H1 (cell line): ENCODE measurements at regions not wholly inside any gene's neighbourhood (a gene's known extent, or its start where the extent isn't known, plus 50 kb on each side); places are given as distances from the start of the nearest gene placed in this dataset.

Source experiments
- CTCF ChIA-PET: fragments of 300-600 bp; sonication (Branson Sonifier 250); formaldehyde crosslinking; loops from one replicate; lab custom pipeline; 2021; ENCODE audit not compliant: partially characterized antibody; lab: Charles Lee
- POLR2A ChIA-PET: fragments of 300-600 bp; sonication (Branson Sonifier 250); formaldehyde crosslinking; loops from one replicate; lab custom pipeline; 2021; ENCODE audit warnings: inconsistent platforms; ENCODE audit not compliant: partially characterized antibody; lab: Charles Lee
- DNase-seq, 2 experiments: peaks; one replicate each; pipeline versions ENCODE4 v3.0.0 to v3.0.0-alpha.2; 2010 to 2022; ENCODE audit warnings: low spot score in 2 of 2, low read depth in 1 of 2, mixed read lengths in 1 of 2
- FAIRE-seq: peaks from 2 replicates; lab custom pipeline; 2011; peaks lifted over from hg19 to GRCh38; lab: Jason Lieb, UNC
- H2AFZ ChIP-seq: 2 replicates; pipeline ENCODE4 v1.8.1; 2012; ENCODE audit warnings: low read length, inconsistent platforms
- H2AK5ac ChIP-seq: 2 replicates; pipeline ENCODE4 v1.6.1; 2013; ENCODE audit warnings: low read depth, low read length
- H2BK120ac ChIP-seq: replicated peaks from 2 replicates; pipeline ENCODE3; 2013; ENCODE audit warnings: low read depth, low read length, inconsistent platforms
- H2BK12ac ChIP-seq: 2 replicates; pipeline ENCODE4 v1.6.1; 2013; ENCODE audit warnings: low read depth, low read length
- H2BK15ac ChIP-seq: 2 replicates; pipeline ENCODE4 v1.6.1; 2013; ENCODE audit warnings: low read length
- H2BK20ac ChIP-seq: 2 replicates; pipeline ENCODE4 v1.6.1; 2013; ENCODE audit warnings: low read length
- H2BK5ac ChIP-seq: 2 replicates; pipeline ENCODE4 v1.6.1; 2013; ENCODE audit warnings: low read depth, low read length
- H3K14ac ChIP-seq: 2 replicates; pipeline ENCODE4 v1.6.1; 2013; ENCODE audit warnings: inconsistent platforms; ENCODE audit not compliant: insufficient read length
- H3K18ac ChIP-seq: 2 replicates; pipeline ENCODE4 v1.6.1; 2013; ENCODE audit warnings: low read length; ENCODE audit errors: extremely low read depth
- H3K23ac ChIP-seq: 2 replicates; pipeline ENCODE4 v1.6.1; 2013; ENCODE audit warnings: inconsistent platforms; ENCODE audit not compliant: insufficient read length
- H3K23me2 ChIP-seq: 2 replicates; pipeline ENCODE4 v1.6.1; 2013; ENCODE audit warnings: low read depth, low read length
- H3K27ac ChIP-seq: 2 replicates; pipeline ENCODE4 v1.6.1; 2011; ENCODE audit warnings: low read depth, low read length, inconsistent platforms
- H3K27me3 ChIP-seq, 4 experiments: replicated peaks in 1 of 4; 1 replicate in 1 of 4; 2 replicates in 3 of 4; pipeline versions ENCODE4 v1.6.1 to v1.8.1; 2011 to 2013; ENCODE audit warnings: low read length in 3 of 4, mild to moderate bottlenecking in 3 of 4, inconsistent platforms in 2 of 4, mixed read lengths in 2 of 4, moderate library complexity in 1 of 4; ENCODE audit not compliant: control insufficient read depth in 3 of 4, insufficient read depth in 3 of 4; ENCODE audit errors: extremely low read depth in 1 of 4
- H3K36me3 ChIP-seq, 4 experiments: 2 replicates each; pipeline versions ENCODE4 v1.6.1 to v1.8.1; 2011 to 2013; ENCODE audit warnings: mild to moderate bottlenecking in 4 of 4, low read length in 3 of 4, moderate library complexity in 2 of 4, control low read depth in 1 of 4, inconsistent platforms in 1 of 4; ENCODE audit not compliant: insufficient read depth in 4 of 4, control insufficient read depth in 2 of 4
- H3K4ac ChIP-seq: replicated peaks from 2 replicates; pipeline ENCODE3; 2013; ENCODE audit warnings: low read length, low read depth, mixed read lengths, inconsistent platforms; ENCODE audit not compliant: insufficient read length
- H3K4me1 ChIP-seq, 4 experiments: replicated peaks in 1 of 4; 1 replicate in 1 of 4; 2 replicates in 3 of 4; pipeline versions ENCODE4 v1.6.1 to v1.8.1; 2011 to 2013; ENCODE audit warnings: low read length in 3 of 4, inconsistent platforms in 2 of 4, mixed read lengths in 1 of 4; ENCODE audit not compliant: insufficient read depth in 4 of 4, control insufficient read depth in 3 of 4
- H3K4me2 ChIP-seq, 2 experiments: 2 replicates each; pipeline versions ENCODE4 v1.6.1 to v1.8.1; 2011 to 2013; ENCODE audit warnings: low read depth in 2 of 2, low read length in 2 of 2, control low read depth in 1 of 2, inconsistent platforms in 1 of 2, mild to moderate bottlenecking in 1 of 2; ENCODE audit not compliant: insufficient read depth in 1 of 2
- H3K4me3 ChIP-seq, 4 experiments: fragments of 200-600, 300-600 bp in 1 of 4; sonication (generic), shearing (Covaris generic), sonication (Bioruptor Twin) in 1 of 4; 2 replicates each; pipeline versions ENCODE4 v1.5.1 to v1.8.1; 2011 to 2016; ENCODE audit warnings: low read length in 4 of 4, low read depth in 3 of 4, control low read depth in 2 of 4, inconsistent platforms in 2 of 4, mild to moderate bottlenecking in 2 of 4, mixed read lengths in 1 of 4, moderate library complexity in 1 of 4; ENCODE audit not compliant: insufficient read depth in 2 of 4; ENCODE audit errors: extremely low read depth in 1 of 4
- H3K56ac ChIP-seq: replicated peaks from 2 replicates; pipeline ENCODE3; 2013; ENCODE audit warnings: low read depth, mild to moderate bottlenecking, mixed read lengths, low read length, inconsistent platforms; ENCODE audit not compliant: insufficient read length
- H3K79me1 ChIP-seq: 2 replicates; pipeline ENCODE4 v1.6.1; 2013; ENCODE audit warnings: low read depth, low read length, control low read depth
- H3K79me2 ChIP-seq, 2 experiments: 2 replicates each; pipeline versions ENCODE4 v1.6.1 to v1.8.1; 2012 to 2013; ENCODE audit warnings: low read length in 2 of 2, mild to moderate bottlenecking in 2 of 2, inconsistent platforms in 1 of 2; ENCODE audit not compliant: insufficient read depth in 2 of 2, control insufficient read depth in 1 of 2
- H3K9ac ChIP-seq, 4 experiments: replicated peaks in 1 of 4; 1 replicate in 1 of 4; 2 replicates in 3 of 4; pipeline versions ENCODE4 v1.6.1 to v1.8.1; 2011 to 2013; ENCODE audit warnings: low read depth in 3 of 4, low read length in 3 of 4, control low read depth in 2 of 4, mild to moderate bottlenecking in 2 of 4, moderate library complexity in 2 of 4, inconsistent platforms in 1 of 4; ENCODE audit errors: extremely low read depth in 1 of 4
- H3K9me3 ChIP-seq, 2 experiments: 2 replicates each; pipeline versions ENCODE4 v1.6.1 to v1.8.1; 2012 to 2013; ENCODE audit warnings: mild to moderate bottlenecking in 2 of 2, moderate library complexity in 2 of 2, control low read depth in 1 of 2, inconsistent platforms in 1 of 2, low read depth in 1 of 2, low read length in 1 of 2, mixed read lengths in 1 of 2; ENCODE audit not compliant: insufficient read depth in 2 of 2
- H4K20me1 ChIP-seq, 2 experiments: replicated peaks in 1 of 2; 2 replicates each; pipeline versions ENCODE3 to v1.8.1; 2011 to 2013; ENCODE audit warnings: inconsistent platforms in 2 of 2, low read length in 2 of 2, mild to moderate bottlenecking in 1 of 2; ENCODE audit not compliant: insufficient read depth in 2 of 2, control insufficient read depth in 1 of 2
- H4K5ac ChIP-seq: 2 replicates; pipeline ENCODE4 v1.6.1; 2013; ENCODE audit warnings: low read length, low read depth, mixed read lengths, inconsistent platforms; ENCODE audit not compliant: insufficient read length
- H4K8ac ChIP-seq: 2 replicates; pipeline ENCODE4 v1.8.0; 2013; ENCODE audit warnings: mild to moderate bottlenecking, moderate library complexity, low read length, inconsistent platforms; ENCODE audit not compliant: insufficient read depth; ENCODE audit errors: extremely low read depth
- H4K91ac ChIP-seq: replicated peaks from 2 replicates; pipeline ENCODE3; 2013; ENCODE audit warnings: low read length, mixed read lengths, inconsistent platforms; ENCODE audit not compliant: insufficient read length
- BACH1 ChIP-seq: IDR thresholded peaks from 2 replicates; pipeline ENCODE4 v1.6.1; 2012; ENCODE audit warnings: low read length, improper control_type of control experiment
- CEBPB ChIP-seq: IDR thresholded peaks from 2 replicates; pipeline ENCODE4 v1.6.1; 2012; ENCODE audit warnings: low read depth, low read length
- FOSL1 ChIP-seq: IDR thresholded peaks from 2 replicates; pipeline ENCODE4 v1.6.1; 2011; ENCODE audit warnings: mild to moderate bottlenecking, low read depth, low read length, moderate library complexity; ENCODE audit not compliant: insufficient read depth
- MAFK ChIP-seq: IDR thresholded peaks from 2 replicates; pipeline ENCODE4 v1.6.1; 2012; ENCODE audit warnings: low read depth, mild to moderate bottlenecking, improper control_type of control experiment, low read length
- POLR2AphosphoS5 ChIP-seq: IDR thresholded peaks from 2 replicates; pipeline ENCODE4 v1.6.1; 2011; ENCODE audit warnings: low read depth, low read length
- RAD21 ChIP-seq, 2 experiments: IDR thresholded peaks in 1 of 2; conservative IDR thresholded peaks in 1 of 2; 2 replicates each; pipeline ENCODE4 v1.6.1; 2011; ENCODE audit warnings: low read depth in 2 of 2, low read length in 2 of 2, improper control_type of control experiment in 1 of 2, inconsistent platforms in 1 of 2, mild to moderate bottlenecking in 1 of 2, moderate library complexity in 1 of 2
- SAP30 ChIP-seq: fragments of 300-600 bp; sonication (generic); IDR thresholded peaks from 2 replicates; pipeline ENCODE4 v1.7.1; 2012; ENCODE audit warnings: low read length, moderate library complexity, mild to moderate bottlenecking, inconsistent platforms; ENCODE audit not compliant: insufficient read depth, insufficient replicate concordance
- WGBS, 2 experiments: shearing (Covaris generic) in 1 of 2; methylation state at CpG; one replicate each; pipeline versions ENCODE4 v1.1.6 to v1.1.7; 2013 to 2015; ENCODE audit warnings: low lambda C conversion rate in 2 of 2, mixed read lengths in 2 of 2, inconsistent platforms in 1 of 2, low coverage in 1 of 2, missing lambda C conversion rate in 1 of 2; ENCODE audit not compliant: insufficient replicate concordance in 2 of 2, insufficient coverage in 1 of 2, insufficient read length in 1 of 2; ENCODE audit errors: extremely low coverage in 1 of 2, missing lambda C conversion rate in 1 of 2; 5-methylcytosine and 5-hydroxymethylcytosine counted together

DNA sequence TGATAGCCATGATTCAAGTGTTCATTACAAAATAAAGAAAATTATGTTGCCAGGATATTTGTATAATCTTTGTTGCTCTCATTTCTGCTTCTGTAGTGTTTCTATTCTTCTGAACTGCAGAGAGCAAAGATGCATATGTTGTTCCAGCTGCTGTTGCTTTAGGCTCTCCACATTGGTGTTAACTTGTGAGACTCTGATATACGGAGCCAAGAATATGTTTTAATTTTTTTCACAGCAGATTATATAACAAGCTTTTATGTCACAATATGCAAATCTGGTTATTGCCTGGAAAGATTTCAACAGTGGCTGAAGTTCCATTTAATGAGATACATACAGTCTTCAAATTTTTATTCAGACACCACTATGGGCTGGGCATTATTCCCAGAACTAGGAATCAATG is 655.0 kb downstream of the GRXCR1 start:
- H4K5ac ChIP-seq: no peak overlapping the region
- peaks cover 0 to 3% (median 0%) of the 10 kb centered on the region in 4 experiments; a peak in 1 of 8 replicates for H3K36me3 ChIP-seq
- no peak overlapping the region for H2AK5ac ChIP-seq
- no peak overlapping the region for H4K8ac ChIP-seq
- no peak overlapping the region for H3K4me3 ChIP-seq
- DNase-seq (no peak), FAIRE-seq (no peak)
- no peak overlapping the region for H3K4me2 ChIP-seq
- H2BK20ac ChIP-seq: no peak overlapping the region
- H3K18ac ChIP-seq: no peak overlapping the region
- no peak overlapping the region for H3K14ac ChIP-seq
- ChIA-PET POLR2A (no interaction called here), CTCF (no interaction called here)
- no peaks in the 10 kb centered on the region for H3K27me3 ChIP-seq
- no peaks in the 10 kb centered on the region for H4K20me1 ChIP-seq
- no peak overlapping the region for H4K91ac ChIP-seq
- H3K79me1 ChIP-seq: no peaks in the 10 kb centered on the region
- no peak overlapping the region for H2BK15ac ChIP-seq
- H3K9ac ChIP-seq: no peak overlapping the region
- H2BK5ac ChIP-seq: no peak overlapping the region
- no peak overlapping the region for H3K56ac ChIP-seq
- no peak overlapping the region for H3K27ac ChIP-seq
- H3K4me1 ChIP-seq: no peaks in the 10 kb centered on the region
- H2AFZ ChIP-seq: no peak overlapping the region
- H2BK120ac ChIP-seq: no peak overlapping the region
- H3K79me2 ChIP-seq: no peaks in the 10 kb centered on the region
- H3K23ac ChIP-seq: no peak overlapping the region
- H2BK12ac ChIP-seq: no peak overlapping the region
- no peaks in the 10 kb centered on the region for H3K23me2 ChIP-seq
- 100% methylated on average over 1 of the region's 1 CpG; no CpG with 5 or more reads in 1 of the 2 experiments for WGBS, 2 experiments
- H3K9me3 ChIP-seq: peaks cover 8 to 10% of the 10 kb centered on the region in 2 experiments; a peak in 3 of 4 replicates
- TF ChIP-seq MAFK: no peak
- no peak for TF ChIP-seq POLR2AphosphoS5
- TF ChIP-seq SAP30: no peak
- TF ChIP-seq BACH1: no peak
- no peak for TF ChIP-seq CEBPB
- TF ChIP-seq RAD21 (IDR thresholded peaks at IDR 0.05 in 1 of 2, conservative IDR thresholded peaks at IDR 0.05 in 1 of 2; ENCODE audit: low read depth in 2 of 2, low read length in 2 of 2): no peak
- TF ChIP-seq FOSL1: no peak
- H3K4ac ChIP-seq: no peak overlapping the region
